ENCODE measurements at regions not wholly inside any gene's neighbourhood (a gene's known extent, or its start where the extent isn't known, plus 50 kb on each side); places are given as distances from the start of the nearest gene placed in this dataset.

DNA sequence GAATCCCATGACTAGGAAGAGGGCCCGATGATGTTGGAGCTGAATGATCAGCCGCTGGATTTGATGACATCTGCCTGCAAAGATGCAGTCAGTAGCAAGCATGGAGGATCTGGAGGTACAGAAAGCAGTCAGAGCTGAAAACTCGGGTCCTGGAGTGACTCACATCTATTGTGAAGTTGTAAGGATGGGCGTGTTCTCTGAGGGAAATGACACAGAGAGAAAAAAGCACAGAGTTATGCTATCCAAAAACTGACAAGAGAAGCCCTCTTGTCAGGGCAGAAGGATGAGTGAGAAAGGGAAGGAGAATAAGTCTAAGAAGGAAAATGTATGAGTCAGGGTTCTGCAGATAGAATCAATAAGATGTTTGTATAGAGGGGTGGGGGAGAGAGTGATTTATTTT, 380.4 kb upstream of the CCDC196 start:
- TF ChIP-seq, protein P1, sequence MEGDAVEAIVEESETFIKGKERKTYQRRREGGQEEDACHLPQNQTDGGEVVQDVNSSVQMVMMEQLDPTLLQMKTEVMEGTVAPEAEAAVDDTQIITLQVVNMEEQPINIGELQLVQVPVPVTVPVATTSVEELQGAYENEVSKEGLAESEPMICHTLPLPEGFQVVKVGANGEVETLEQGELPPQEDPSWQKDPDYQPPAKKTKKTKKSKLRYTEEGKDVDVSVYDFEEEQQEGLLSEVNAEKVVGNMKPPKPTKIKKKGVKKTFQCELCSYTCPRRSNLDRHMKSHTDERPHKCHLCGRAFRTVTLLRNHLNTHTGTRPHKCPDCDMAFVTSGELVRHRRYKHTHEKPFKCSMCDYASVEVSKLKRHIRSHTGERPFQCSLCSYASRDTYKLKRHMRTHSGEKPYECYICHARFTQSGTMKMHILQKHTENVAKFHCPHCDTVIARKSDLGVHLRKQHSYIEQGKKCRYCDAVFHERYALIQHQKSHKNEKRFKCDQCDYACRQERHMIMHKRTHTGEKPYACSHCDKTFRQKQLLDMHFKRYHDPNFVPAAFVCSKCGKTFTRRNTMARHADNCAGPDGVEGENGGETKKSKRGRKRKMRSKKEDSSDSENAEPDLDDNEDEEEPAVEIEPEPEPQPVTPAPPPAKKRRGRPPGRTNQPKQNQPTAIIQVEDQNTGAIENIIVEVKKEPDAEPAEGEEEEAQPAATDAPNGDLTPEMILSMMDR (IDR thresholded peaks at IDR 0.05; ENCODE audit: unreplicated experiment), result no peak
- DNase-seq (ENCODE audit: low spot score in 2 of 2, unreplicated experiment in 2 of 2), result no peak
- H3K27ac Mint-ChIP-seq, result no peak overlapping the region
- peaks cover 15% of the 10 kb centered on the region for H3K4me1 Mint-ChIP-seq
- no peaks in the 10 kb centered on the region for H3K9me3 Mint-ChIP-seq
- no peaks in the 10 kb centered on the region for H3K27me3 Mint-ChIP-seq (ENCODE audit: low read depth)
- no peak overlapping the region for H3K4me3 Mint-ChIP-seq
- no peaks in the 10 kb centered on the region for H3K36me3 Mint-ChIP-seq

DNA sequence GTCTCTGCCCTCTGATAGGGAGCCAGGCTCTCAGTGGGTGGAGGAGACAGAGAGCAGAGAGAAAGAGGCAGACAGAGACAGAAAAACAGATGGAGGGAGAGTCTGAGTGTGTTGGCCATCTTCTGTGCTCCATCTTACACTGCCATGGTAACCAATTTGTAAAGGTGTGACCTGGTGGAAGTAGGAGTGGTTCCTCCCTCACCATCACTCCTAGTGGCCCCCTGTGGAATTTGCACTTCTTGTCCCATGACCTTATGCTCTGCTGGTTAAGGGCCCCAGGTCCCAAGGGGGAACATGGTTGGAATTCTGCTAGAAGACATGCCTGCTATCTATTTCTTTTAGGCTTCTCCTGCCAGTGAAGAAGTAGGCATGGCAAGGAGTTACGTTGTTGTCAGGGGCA, 376.7 kb upstream of the CCDC196 start:
- TF ChIP-seq, protein P1 (IDR thresholded peaks at IDR 0.05; ENCODE audit: unreplicated experiment), result no peak
- no peak for DNase-seq (ENCODE audit: low spot score in 2 of 2, unreplicated experiment in 2 of 2)
- no peak overlapping the region for H3K27ac Mint-ChIP-seq
- H3K36me3 Mint-ChIP-seq, result no peaks in the 10 kb centered on the region
- no peaks in the 10 kb centered on the region for H3K27me3 Mint-ChIP-seq (ENCODE audit: low read depth)
- H3K9me3 Mint-ChIP-seq, result peaks cover 8% of the 10 kb centered on the region
- no peak overlapping the region for H3K4me3 Mint-ChIP-seq
- peaks cover 10% of the 10 kb centered on the region for H3K4me1 Mint-ChIP-seq

DNA sequence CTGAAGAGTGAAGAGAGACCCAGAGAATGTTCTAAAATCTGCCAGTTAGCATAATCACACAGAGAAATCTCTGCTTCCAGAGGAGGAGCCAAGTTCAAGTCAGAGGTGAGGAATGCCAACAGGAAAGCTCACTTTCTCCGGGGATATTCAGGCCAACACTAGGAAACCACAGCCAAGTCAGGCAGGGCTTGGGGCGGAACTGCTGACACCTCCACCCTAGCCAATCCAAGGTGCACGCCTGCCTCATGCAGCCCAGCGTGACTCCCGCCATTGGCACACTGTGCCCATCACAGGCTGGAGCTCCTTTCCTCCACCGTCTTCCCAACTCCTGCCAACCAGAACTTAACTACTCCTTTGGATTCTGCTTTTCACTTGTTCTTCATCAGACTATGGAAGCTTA, 374.3 kb upstream of the CCDC196 start:
- Mint-ChIP-seq H3K9me3 (peaks cover 8% of the 10 kb centered on the region), H3K4me3 (no peak overlapping the region), H3K27me3 (ENCODE audit: low read depth) (no peaks in the 10 kb centered on the region), H3K36me3 (no peaks in the 10 kb centered on the region), H3K4me1 (no peaks in the 10 kb centered on the region), H3K27ac (no peak overlapping the region)
- no peak for DNase-seq (ENCODE audit: low spot score in 2 of 2, unreplicated experiment in 2 of 2)
- TF ChIP-seq, protein P1 (IDR thresholded peaks at IDR 0.05; ENCODE audit: unreplicated experiment), result no peak

DNA sequence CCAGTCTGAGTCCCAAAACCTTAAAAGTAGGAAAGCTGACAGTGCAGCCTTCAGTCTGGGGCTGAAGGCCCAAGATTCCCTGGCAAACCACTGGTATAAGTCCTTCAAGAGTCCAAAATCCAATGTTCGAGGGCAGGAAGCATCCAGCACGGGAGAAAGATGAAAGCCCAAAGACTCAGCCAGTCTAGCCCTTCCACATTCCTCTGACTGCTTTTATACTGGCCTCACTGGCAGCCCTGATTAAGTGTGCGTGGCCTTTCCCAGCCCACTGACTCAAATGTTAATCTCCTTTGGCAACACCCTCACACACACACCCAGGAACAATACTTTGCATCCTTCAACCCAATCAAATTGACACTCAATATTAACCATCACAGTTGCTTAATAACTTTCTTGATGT, 372.1 kb upstream of the CCDC196 start:
- H3K27ac Mint-ChIP-seq, result no peak overlapping the region
- DNase-seq (ENCODE audit: low spot score in 2 of 2, unreplicated experiment in 2 of 2), result no peak
- peaks cover 8% of the 10 kb centered on the region for H3K4me1 Mint-ChIP-seq
- peaks cover 8% of the 10 kb centered on the region for H3K9me3 Mint-ChIP-seq
- H3K27me3 Mint-ChIP-seq (ENCODE audit: low read depth), result no peaks in the 10 kb centered on the region
- no peaks in the 10 kb centered on the region for H3K36me3 Mint-ChIP-seq
- no peak overlapping the region for H3K4me3 Mint-ChIP-seq
- TF ChIP-seq, protein P1 (IDR thresholded peaks at IDR 0.05; ENCODE audit: unreplicated experiment), result no peak

DNA sequence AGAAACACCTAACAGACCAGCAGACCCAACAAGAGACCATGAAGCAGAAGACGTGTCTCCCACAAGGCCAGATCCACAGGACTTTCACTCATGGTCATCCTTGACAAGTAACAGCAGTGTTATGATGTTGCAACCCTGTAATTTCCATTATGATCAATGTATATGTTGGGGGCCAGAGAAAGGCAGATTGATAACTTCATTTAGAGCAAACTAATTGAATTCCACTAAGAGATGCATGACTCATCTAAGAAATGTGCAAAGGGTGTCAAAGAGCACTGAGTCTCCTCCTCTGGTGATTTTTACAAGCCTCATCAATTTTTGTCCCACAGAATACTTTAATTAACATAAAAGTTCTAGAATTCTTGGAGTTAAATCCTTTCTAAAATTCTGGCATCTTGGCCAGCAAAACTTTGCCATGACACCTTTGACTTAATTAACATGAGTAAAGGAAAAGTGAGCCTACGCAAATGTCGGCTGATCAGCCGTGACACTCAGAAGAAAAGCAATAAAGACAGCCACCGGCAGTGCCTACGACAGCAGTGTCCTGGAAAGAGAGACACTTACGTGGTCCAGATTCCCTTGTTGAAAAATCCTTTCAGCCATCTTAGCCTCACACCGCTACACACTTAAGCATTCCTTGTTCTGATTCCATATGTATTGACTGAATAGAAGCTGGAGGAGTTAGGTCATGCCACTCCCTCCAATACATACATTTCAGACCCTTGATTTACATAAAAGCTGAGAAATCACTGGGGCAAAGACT, 370.2 kb upstream of the CCDC196 start:
- Mint-ChIP-seq H3K27ac (no peak overlapping the region), H3K4me3 (no peak overlapping the region), H3K9me3 (peaks cover 10% of the 10 kb centered on the region), H3K4me1 (peaks cover 8% of the 10 kb centered on the region), H3K27me3 (ENCODE audit: low read depth) (no peaks in the 10 kb centered on the region), H3K36me3 (no peaks in the 10 kb centered on the region)
- no peak for DNase-seq (ENCODE audit: low spot score in 2 of 2, unreplicated experiment in 2 of 2)
- TF ChIP-seq, protein P1 (IDR thresholded peaks at IDR 0.05; ENCODE audit: unreplicated experiment), result no peak
